Nephron progenitor cell (in vitro differentiated cells): ENCODE measurements at regions not wholly inside any gene's neighbourhood (a gene's known extent, or its start where the extent isn't known, plus 50 kb on each side); places are given as distances from the start of the nearest gene placed in this dataset.

Experiments used
- DNase-seq: peaks from one replicate; pipeline ENCODE4 v3.0.0; 2021
- H3K27ac Mint-ChIP-seq: 2 replicates; pipeline ENCODE4 v1.8.0; 2021; ENCODE audit warnings: mild to moderate bottlenecking, moderate library complexity, mixed read lengths
- H3K27me3 Mint-ChIP-seq: 2 replicates; pipeline ENCODE4 v1.8.0; 2021; ENCODE audit warnings: mild to moderate bottlenecking, low read depth, mixed read lengths; ENCODE audit not compliant: poor library complexity
- H3K36me3 Mint-ChIP-seq: 2 replicates; pipeline ENCODE4 v1.8.0; 2021; ENCODE audit warnings: low read depth, mixed read lengths
- H3K4me1 Mint-ChIP-seq: 2 replicates; pipeline ENCODE4 v1.8.0; 2021; ENCODE audit warnings: mixed read lengths
- H3K4me3 Mint-ChIP-seq: 2 replicates; pipeline ENCODE4 v1.8.0; 2021; ENCODE audit warnings: mild to moderate bottlenecking, moderate library complexity, mixed read lengths
- H3K9me3 Mint-ChIP-seq: 2 replicates; pipeline ENCODE4 v1.8.0; 2021; ENCODE audit warnings: mild to moderate bottlenecking, moderate library complexity, mixed read lengths
- CTCF ChIP-seq: fragments of 200-600 bp; sonication (generic); IDR thresholded peaks from 2 replicates; pipeline ENCODE4 v1.5.0; 2021; ENCODE audit warnings: antibody characterized with exemption

GRCh38 chr1:29884740-29885139 lies 648.4 kb downstream of the PTPRU start:
- Mint-ChIP-seq H3K9me3 (no peaks in the 10 kb centered on the region), H3K36me3 (no peaks in the 10 kb centered on the region), H3K27ac (no peak overlapping the region), H3K4me3 (no peak overlapping the region), H3K27me3 (peaks cover 12% of the 10 kb centered on the region), H3K4me1 (no peaks in the 10 kb centered on the region)
- TF ChIP-seq CTCF = no peak
- DNase-seq = no peak

GRCh38 chr1:29883986-29884385 lies 647.7 kb downstream of the PTPRU start:
- no peak overlapping the region for H3K4me3 Mint-ChIP-seq
- no peak overlapping the region for H3K27ac Mint-ChIP-seq
- H3K4me1 Mint-ChIP-seq = no peaks in the 10 kb centered on the region
- no peaks in the 10 kb centered on the region for H3K36me3 Mint-ChIP-seq
- no peaks in the 10 kb centered on the region for H3K9me3 Mint-ChIP-seq
- H3K27me3 Mint-ChIP-seq = peaks cover 8% of the 10 kb centered on the region
- TF ChIP-seq CTCF = no peak
- no peak for DNase-seq

- Mint-ChIP-seq H3K4me1 (no peaks in the 10 kb centered on the region), H3K27ac (no peak overlapping the region), H3K4me3 (no peak overlapping the region), H3K36me3 (no peaks in the 10 kb centered on the region), H3K9me3 (no peaks in the 10 kb centered on the region), H3K27me3 (peaks cover 6% of the 10 kb centered on the region)
- no peak for TF ChIP-seq CTCF
- no peak for DNase-seq
These were observed 647.1 kb downstream of the PTPRU start for GRCh38 chr1:29883411-29883832.

GRCh38 chr1:29880556-29880955 lies 644.2 kb downstream of the PTPRU start:
- TF ChIP-seq CTCF = no peak
- H3K36me3 Mint-ChIP-seq = no peaks in the 10 kb centered on the region
- H3K4me3 Mint-ChIP-seq = no peak overlapping the region
- peaks cover 3% of the 10 kb centered on the region for H3K9me3 Mint-ChIP-seq
- no peaks in the 10 kb centered on the region for H3K27me3 Mint-ChIP-seq
- no peak for DNase-seq
- H3K4me1 Mint-ChIP-seq = peaks cover 5% of the 10 kb centered on the region
- H3K27ac Mint-ChIP-seq = no peak overlapping the region

- Mint-ChIP-seq H3K36me3 (no peaks in the 10 kb centered on the region), H3K27me3 (no peaks in the 10 kb centered on the region), H3K9me3 (peaks cover 3% of the 10 kb centered on the region), H3K27ac (no peak overlapping the region), H3K4me3 (no peak overlapping the region), H3K4me1 (peaks cover 8% of the 10 kb centered on the region)
- no peak for TF ChIP-seq CTCF
- no peak for DNase-seq
These were observed 642.9 kb downstream of the PTPRU start for GRCh38 chr1:29879217-29879616.

GRCh38 chr1:29878501-29878900 lies 642.2 kb downstream of the PTPRU start:
- H3K9me3 Mint-ChIP-seq = peaks cover 3% of the 10 kb centered on the region
- H3K27me3 Mint-ChIP-seq = no peaks in the 10 kb centered on the region
- no peaks in the 10 kb centered on the region for H3K36me3 Mint-ChIP-seq
- no peak overlapping the region for H3K4me3 Mint-ChIP-seq
- peaks cover 8% of the 10 kb centered on the region for H3K4me1 Mint-ChIP-seq
- no peak for DNase-seq
- no peak for TF ChIP-seq CTCF
- no peak overlapping the region for H3K27ac Mint-ChIP-seq
